ENCODE measurements at regions not wholly inside any gene's neighbourhood (a gene's known extent, or its start where the extent isn't known, plus 50 kb on each side); places are given as distances from the start of the nearest gene placed in this dataset.

DNA sequence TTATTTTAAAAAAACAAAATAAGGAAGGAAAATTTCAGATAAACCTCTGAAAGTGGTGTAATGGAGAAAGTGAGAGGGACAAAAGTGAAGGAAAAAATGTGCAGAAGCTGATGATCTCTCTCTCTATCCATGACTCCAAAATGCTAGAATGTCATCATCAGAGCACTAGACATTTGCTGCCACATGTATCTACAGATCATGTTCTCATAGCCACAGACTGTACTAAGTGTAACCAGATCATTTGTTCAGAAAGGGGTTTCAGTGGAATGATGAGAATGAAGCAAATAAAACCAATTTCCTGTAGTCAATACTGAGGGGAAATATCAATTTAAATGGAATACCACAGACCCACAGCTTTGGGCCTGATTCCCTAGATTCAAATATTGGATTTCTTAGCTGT lies 104.3 kb upstream of the CHMP2B start:
- no peaks in the 10 kb centered on the region for H3K27me3 ChIP-seq (ENCODE audit: insufficient read depth in 3 of 3, low read length in 2 of 3)
- TF ChIP-seq, protein P1, sequence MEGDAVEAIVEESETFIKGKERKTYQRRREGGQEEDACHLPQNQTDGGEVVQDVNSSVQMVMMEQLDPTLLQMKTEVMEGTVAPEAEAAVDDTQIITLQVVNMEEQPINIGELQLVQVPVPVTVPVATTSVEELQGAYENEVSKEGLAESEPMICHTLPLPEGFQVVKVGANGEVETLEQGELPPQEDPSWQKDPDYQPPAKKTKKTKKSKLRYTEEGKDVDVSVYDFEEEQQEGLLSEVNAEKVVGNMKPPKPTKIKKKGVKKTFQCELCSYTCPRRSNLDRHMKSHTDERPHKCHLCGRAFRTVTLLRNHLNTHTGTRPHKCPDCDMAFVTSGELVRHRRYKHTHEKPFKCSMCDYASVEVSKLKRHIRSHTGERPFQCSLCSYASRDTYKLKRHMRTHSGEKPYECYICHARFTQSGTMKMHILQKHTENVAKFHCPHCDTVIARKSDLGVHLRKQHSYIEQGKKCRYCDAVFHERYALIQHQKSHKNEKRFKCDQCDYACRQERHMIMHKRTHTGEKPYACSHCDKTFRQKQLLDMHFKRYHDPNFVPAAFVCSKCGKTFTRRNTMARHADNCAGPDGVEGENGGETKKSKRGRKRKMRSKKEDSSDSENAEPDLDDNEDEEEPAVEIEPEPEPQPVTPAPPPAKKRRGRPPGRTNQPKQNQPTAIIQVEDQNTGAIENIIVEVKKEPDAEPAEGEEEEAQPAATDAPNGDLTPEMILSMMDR (IDR thresholded peaks at IDR 0.05) = no peak
- intact Hi-C loops (cut with DNase I) = no loop called here

GRCh38 chr3:87121856-87122255 lies 105.3 kb upstream of the CHMP2B start:
- H3K4me3 ChIP-seq = no peak overlapping the region
- DNase-seq (no peak), ATAC-seq (no peak)
- TF ChIP-seq, protein P1 (IDR thresholded peaks at IDR 0.05) = no peak
- no peak overlapping the region for H3K27ac ChIP-seq
- no peaks in the 10 kb centered on the region for H3K9me3 ChIP-seq
- 68 to 74% (median 70%) methylated on average over 2 of the region's 2 CpGs for WGBS, 3 donors
- no peaks in the 10 kb centered on the region for H3K27me3 ChIP-seq (ENCODE audit: insufficient read depth in 3 of 3, low read length in 2 of 3)
- no peaks in the 10 kb centered on the region for H3K4me1 ChIP-seq
- intact Hi-C loops (cut with DNase I) = no loop called here
- H3K36me3 ChIP-seq (ENCODE audit: insufficient read depth in 1 of 2, low read depth in 1 of 2) = no peaks in the 10 kb centered on the region

More for the DNA sequence above, 104.3 kb upstream of the CHMP2B start:
- Histone ChIP-seq H3K4me3 (no peak overlapping the region), H3K27ac (no peak overlapping the region), H3K4me1 (no peaks in the 10 kb centered on the region), H3K36me3 (ENCODE audit: insufficient read depth in 1 of 2, low read depth in 1 of 2) (no peaks in the 10 kb centered on the region), H3K9me3 (no peaks in the 10 kb centered on the region)
- DNase-seq = no peak
- no peak for ATAC-seq

GRCh38 chr3:87120881-87121280 lies 106.2 kb upstream of the CHMP2B start:
- Histone ChIP-seq H3K27ac (no peak overlapping the region), H3K9me3 (no peaks in the 10 kb centered on the region), H3K4me1 (no peaks in the 10 kb centered on the region), H3K36me3 (ENCODE audit: insufficient read depth in 1 of 2, low read depth in 1 of 2) (no peaks in the 10 kb centered on the region), H3K27me3 (ENCODE audit: insufficient read depth in 3 of 3, low read length in 2 of 3) (no peaks in the 10 kb centered on the region), H3K4me3 (no peak overlapping the region)
- no peak for DNase-seq
- WGBS, 3 donors = 42 to 53% (median 50%) methylated on average over 2 of the region's 2 CpGs
- TF ChIP-seq, protein P1 (IDR thresholded peaks at IDR 0.05) = no peak
- intact Hi-C loops (cut with DNase I) = no loop called here
- ATAC-seq = no peak

GRCh38 chr3:87120236-87120635 lies 106.9 kb upstream of the CHMP2B start:
- H3K27me3 ChIP-seq (ENCODE audit: insufficient read depth in 3 of 3, low read length in 2 of 3) = no peaks in the 10 kb centered on the region
- TF ChIP-seq, protein P1 (IDR thresholded peaks at IDR 0.05) = no peak
- intact Hi-C loops (cut with DNase I) = no loop called here

GRCh38 chr3:87109465-87109864 lies 117.6 kb upstream of the CHMP2B start:
- 81% methylated on average over 1 of the region's 1 CpG for WGBS, 3 donors
- ATAC-seq (no peak), DNase-seq (no peak)
- no peak overlapping the region for H3K27ac ChIP-seq
- intact Hi-C loops (cut with DNase I) = no loop called here
- H3K9me3 ChIP-seq = no peaks in the 10 kb centered on the region
- no peaks in the 10 kb centered on the region for H3K4me1 ChIP-seq
- H3K27me3 ChIP-seq (ENCODE audit: insufficient read depth in 3 of 3, low read length in 2 of 3) = no peaks in the 10 kb centered on the region
- TF ChIP-seq, protein P1 (IDR thresholded peaks at IDR 0.05) = no peak
- H3K4me3 ChIP-seq = no peak overlapping the region
- H3K36me3 ChIP-seq (ENCODE audit: insufficient read depth in 1 of 2, low read depth in 1 of 2) = no peaks in the 10 kb centered on the region

More at GRCh38 chr3:87120236-87120635, 106.9 kb upstream of the CHMP2B start:
- H3K9me3 ChIP-seq = no peaks in the 10 kb centered on the region
- ATAC-seq (no peak), DNase-seq (no peak)
- no peaks in the 10 kb centered on the region for H3K4me1 ChIP-seq
- H3K36me3 ChIP-seq (ENCODE audit: insufficient read depth in 1 of 2, low read depth in 1 of 2) = no peaks in the 10 kb centered on the region
- no peak overlapping the region for H3K4me3 ChIP-seq
- 12 to 36% (median 18%) methylated on average over 1 of the region's 1 CpG for WGBS, 3 donors
- H3K27ac ChIP-seq = no peak overlapping the region

Measured in psoas muscle (tissue), 7 donors.